CD4-positive, CD25-positive, alpha-beta regulatory T cell (primary cell): ENCODE measurements at regions not wholly inside any gene's neighbourhood (a gene's known extent, or its start where the extent isn't known, plus 50 kb on each side); places are given as distances from the start of the nearest gene placed in this dataset.

Experiments
- ATAC-seq, 2 donors: fragments of 150-1000 bp; cut with Tn5 transposase; one replicate each; pipeline ENCODE4 v1.10.0; 2021; ENCODE audit warnings: low read depth in 2 of 2, moderate number of reproducible peaks in 2 of 2, moderate library complexity in 1 of 2
- DNase-seq, 3 donors: peaks; one replicate each; pipeline versions ENCODE4 v3.0.0 to v3.0.0-alpha.2; 2012 to 2022; ENCODE audit warnings: mixed read lengths in 1 of 3
- H3K27ac ChIP-seq: one replicate; pipeline ENCODE4 v1.7.0; 2013; ENCODE audit warnings: mild to moderate bottlenecking, low read length; ENCODE audit not compliant: insufficient read depth, poor library complexity, severe bottlenecking
- H3K27me3 ChIP-seq: one replicate; pipeline ENCODE4 v1.7.0; 2013; ENCODE audit warnings: low read length; ENCODE audit not compliant: control insufficient read depth, insufficient read depth
- H3K36me3 ChIP-seq: one replicate; pipeline ENCODE4 v1.7.0; 2013; ENCODE audit warnings: mild to moderate bottlenecking, low read length, moderate library complexity; ENCODE audit not compliant: control insufficient read depth, insufficient read depth
- H3K4me1 ChIP-seq: 2 replicates; pipeline ENCODE4 v1.7.0; 2013; ENCODE audit warnings: mild to moderate bottlenecking, low read length; ENCODE audit not compliant: insufficient read depth, control insufficient read depth, poor library complexity, severe bottlenecking
- H3K4me3 ChIP-seq: one replicate; pipeline ENCODE4 v1.7.0; 2013; ENCODE audit warnings: low read depth, mild to moderate bottlenecking, low read length, moderate library complexity
- H3K9me3 ChIP-seq, 2 experiments: 1 replicate in 1 of 2; 2 replicates in 1 of 2; pipeline ENCODE4 v1.7.0; 2013; ENCODE audit warnings: low read length in 2 of 2, mild to moderate bottlenecking in 1 of 2, moderate library complexity in 1 of 2; ENCODE audit not compliant: control insufficient read depth in 2 of 2
- H3K27ac Mint-ChIP-seq, 3 donors: one replicate each; pipeline ENCODE4 v1.8.0; 2020 to 2022; ENCODE audit warnings: mild to moderate bottlenecking in 3 of 3, mixed read lengths in 3 of 3, moderate library complexity in 2 of 3
- H3K27me3 Mint-ChIP-seq: one replicate; pipeline ENCODE4 v1.8.0; 2022; ENCODE audit warnings: mild to moderate bottlenecking, mixed read lengths
- H3K36me3 Mint-ChIP-seq: one replicate; pipeline ENCODE4 v1.8.0; 2020; ENCODE audit warnings: mixed read lengths
- H3K4me1 Mint-ChIP-seq, 4 donors: one replicate each; pipeline ENCODE4 v1.8.0; 2020 to 2022; ENCODE audit warnings: mixed read lengths in 4 of 4, mild to moderate bottlenecking in 1 of 4
- H3K4me3 Mint-ChIP-seq, 4 donors: one replicate each; pipeline ENCODE4 v1.8.0; 2020 to 2022; ENCODE audit warnings: mild to moderate bottlenecking in 4 of 4, mixed read lengths in 4 of 4, moderate library complexity in 3 of 4
- H3K9me3 Mint-ChIP-seq, 7 donors: one replicate each; pipeline ENCODE4 v1.8.0; 2020 to 2022; ENCODE audit warnings: mixed read lengths in 7 of 7, mild to moderate bottlenecking in 3 of 7, moderate library complexity in 2 of 7

DNA sequence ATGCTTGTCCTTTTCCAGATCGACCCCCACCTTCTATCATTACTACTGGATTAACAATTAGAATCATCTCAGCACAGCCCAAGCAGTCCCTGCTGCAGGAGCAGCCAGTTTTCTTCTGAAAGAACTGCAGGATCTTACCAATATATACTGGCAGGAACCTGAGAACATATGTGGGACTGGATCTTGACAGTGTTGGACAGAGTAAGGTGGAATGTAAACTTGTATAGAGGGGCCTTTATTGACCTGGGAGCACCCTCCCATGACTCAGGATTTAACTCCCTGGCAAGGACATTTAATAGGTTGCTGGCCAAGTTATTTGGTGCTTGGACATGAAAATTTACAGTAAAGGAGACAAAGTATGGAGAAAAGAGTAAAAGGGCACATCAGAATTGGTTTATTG is 66.2 kb upstream of the TMX1 start:
- Mint-ChIP-seq H3K27me3 (no peaks in the 10 kb centered on the region), H3K9me3 (peaks cover 0 to 3% (median 0%) of the 10 kb centered on the region in 7 donors), H3K27ac (no peak overlapping the region), H3K4me3 (no peak overlapping the region), H3K36me3 (no peaks in the 10 kb centered on the region), H3K4me1 (no peaks in the 10 kb centered on the region)
- no peaks in the 10 kb centered on the region for H3K27me3 ChIP-seq
- no peak overlapping the region for H3K27ac ChIP-seq
- H3K36me3 ChIP-seq = no peaks in the 10 kb centered on the region
- no peaks in the 10 kb centered on the region for H3K9me3 ChIP-seq
- no peak overlapping the region for H3K4me3 ChIP-seq
- ATAC-seq = no peak
- H3K4me1 ChIP-seq = no peaks in the 10 kb centered on the region
- no peak for DNase-seq

DNA sequence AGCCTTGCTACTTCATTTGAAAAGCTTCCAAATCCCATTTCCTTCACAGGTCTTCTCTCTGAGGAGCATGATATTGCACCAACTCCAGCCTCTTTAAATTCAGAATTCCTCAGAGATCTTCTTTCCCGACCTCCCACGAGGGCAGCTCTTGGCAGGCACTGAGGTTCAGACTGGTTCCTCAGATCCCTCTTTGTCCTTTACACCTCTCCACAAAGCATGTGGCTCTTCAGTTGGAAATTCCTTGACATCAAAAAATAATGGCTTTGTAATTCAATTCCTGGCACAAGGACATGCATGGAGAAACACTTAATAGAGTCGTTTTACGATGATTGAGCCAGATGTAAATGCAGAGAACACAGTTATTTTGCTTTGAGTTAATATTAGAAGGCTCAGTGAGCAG is 63.2 kb upstream of the TMX1 start:
- no peak overlapping the region for H3K27ac ChIP-seq
- H3K9me3 ChIP-seq = no peaks in the 10 kb centered on the region
- no peaks in the 10 kb centered on the region for H3K4me1 ChIP-seq
- Mint-ChIP-seq H3K27me3 (peaks cover 4% of the 10 kb centered on the region), H3K36me3 (no peaks in the 10 kb centered on the region), H3K4me1 (no peaks in the 10 kb centered on the region), H3K27ac (no peak overlapping the region), H3K9me3 (peaks cover 0 to 3% (median 0%) of the 10 kb centered on the region in 7 donors), H3K4me3 (no peak overlapping the region)
- ATAC-seq (no peak), DNase-seq (no peak)
- H3K27me3 ChIP-seq = peaks cover 2% of the 10 kb centered on the region
- H3K4me3 ChIP-seq = no peak overlapping the region
- no peaks in the 10 kb centered on the region for H3K36me3 ChIP-seq

DNA sequence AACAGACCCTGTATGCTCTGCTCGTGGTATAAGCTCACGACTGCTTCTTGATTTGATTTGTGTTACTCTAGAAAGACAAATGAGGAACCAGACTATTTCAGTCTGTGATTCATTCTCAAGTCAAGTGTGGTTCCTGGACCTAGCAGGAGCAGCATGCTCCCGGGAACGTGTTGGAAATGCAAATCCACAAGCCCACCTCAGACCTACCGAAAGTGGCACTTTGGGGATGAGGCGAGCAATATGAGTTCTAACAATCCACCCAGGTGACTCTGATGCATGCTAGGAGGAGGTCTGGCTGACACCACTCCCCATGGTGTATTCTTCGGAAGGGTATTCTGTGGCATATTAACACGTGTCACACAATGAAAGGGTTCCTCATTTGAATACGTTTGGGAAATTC is 59.5 kb upstream of the TMX1 start:
- no peak overlapping the region for H3K4me3 ChIP-seq
- no peaks in the 10 kb centered on the region for H3K36me3 ChIP-seq
- no peaks in the 10 kb centered on the region for H3K4me1 ChIP-seq
- H3K27ac Mint-ChIP-seq = no peak overlapping the region
- H3K27me3 Mint-ChIP-seq = peaks cover 11% of the 10 kb centered on the region
- ATAC-seq (no peak), DNase-seq (no peak)
- H3K27ac ChIP-seq = no peak overlapping the region
- H3K9me3 ChIP-seq = no peaks in the 10 kb centered on the region
- peaks cover 4% of the 10 kb centered on the region for H3K36me3 Mint-ChIP-seq
- H3K9me3 Mint-ChIP-seq = peaks cover 0 to 3% (median 0%) of the 10 kb centered on the region in 7 donors
- H3K4me1 Mint-ChIP-seq = no peaks in the 10 kb centered on the region
- peaks cover 2% of the 10 kb centered on the region for H3K27me3 ChIP-seq
- H3K4me3 Mint-ChIP-seq = no peak overlapping the region

DNA sequence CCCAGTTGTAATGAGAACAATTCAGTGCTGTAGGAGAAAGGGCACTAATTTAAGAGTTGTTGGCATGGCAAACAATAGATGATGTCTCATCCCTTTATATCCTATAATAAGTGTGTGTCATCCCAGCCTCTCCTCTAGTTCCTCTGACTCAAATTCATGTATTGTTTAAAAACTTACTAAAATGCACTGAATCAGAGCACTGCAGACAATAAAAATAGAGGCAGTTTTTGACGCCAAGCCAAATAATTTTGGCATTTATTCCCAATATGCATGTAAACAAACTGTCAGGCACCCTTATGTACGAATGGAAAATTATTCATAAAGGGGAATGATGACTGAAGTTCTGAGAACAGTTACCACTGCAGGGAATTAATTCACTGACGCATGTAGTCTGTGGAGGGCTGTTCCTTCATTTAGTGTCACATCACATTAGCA is 57.9 kb upstream of the TMX1 start:
- H3K4me3 ChIP-seq = no peak overlapping the region
- Mint-ChIP-seq H3K27me3 (peaks cover 11% of the 10 kb centered on the region), H3K27ac (no peak overlapping the region), H3K36me3 (peaks cover 4% of the 10 kb centered on the region), H3K9me3 (no peaks in the 10 kb centered on the region), H3K4me1 (no peaks in the 10 kb centered on the region), H3K4me3 (no peak overlapping the region)
- peaks cover 2% of the 10 kb centered on the region for H3K27me3 ChIP-seq
- DNase-seq (no peak), ATAC-seq (no peak)
- H3K4me1 ChIP-seq = no peaks in the 10 kb centered on the region
- H3K36me3 ChIP-seq = no peaks in the 10 kb centered on the region
- H3K9me3 ChIP-seq = no peaks in the 10 kb centered on the region
- H3K27ac ChIP-seq = no peak overlapping the region

DNA sequence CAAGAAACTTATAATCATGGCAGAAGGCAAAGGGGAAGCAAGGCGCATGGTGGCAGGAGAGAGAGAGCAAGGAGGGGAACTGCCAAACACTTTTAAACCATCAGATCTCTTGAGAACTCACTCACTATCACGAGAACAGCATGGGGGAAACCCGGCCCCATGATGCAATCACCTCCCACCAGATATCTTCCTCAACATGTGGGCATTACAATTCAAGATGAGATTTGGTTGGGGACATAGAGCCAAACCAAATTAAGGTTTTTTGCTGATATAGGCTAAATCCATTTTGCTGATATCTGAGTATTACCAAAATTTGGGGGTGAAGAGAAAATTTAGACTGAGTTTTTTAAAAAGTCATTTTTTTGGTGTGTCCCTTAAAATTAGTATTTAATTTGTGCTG is 54.9 kb upstream of the TMX1 start:
- ATAC-seq = no peak
- no peaks in the 10 kb centered on the region for H3K4me1 Mint-ChIP-seq

DNA sequence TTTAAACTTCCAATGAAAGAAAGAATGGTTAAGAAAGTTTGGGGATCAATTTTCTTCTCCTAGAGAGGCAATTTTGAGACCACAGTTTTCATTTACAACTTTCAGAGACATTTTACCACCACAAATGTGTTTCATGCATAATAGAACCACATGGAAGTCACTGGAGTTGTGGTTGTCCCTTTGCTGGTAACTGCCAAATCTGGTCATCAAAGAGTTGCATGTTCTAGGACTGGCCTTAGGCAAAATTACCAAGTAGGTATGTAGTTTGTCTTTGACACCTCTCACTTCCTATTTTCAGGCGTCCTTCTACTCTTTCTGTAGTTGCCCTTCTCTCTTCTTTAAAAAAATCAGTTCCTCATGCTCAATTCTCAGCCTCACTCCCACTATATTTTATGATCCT is 54.3 kb upstream of the TMX1 start:
- ATAC-seq = no peak
- H3K4me3 Mint-ChIP-seq = no peak overlapping the region
- no peak overlapping the region for H3K27ac Mint-ChIP-seq

More for the DNA sequence above, 54.9 kb upstream of the TMX1 start:
- H3K36me3 ChIP-seq = no peaks in the 10 kb centered on the region
- no peak overlapping the region for H3K27ac ChIP-seq
- Mint-ChIP-seq H3K4me3 (no peak overlapping the region), H3K27me3 (peaks cover 7% of the 10 kb centered on the region), H3K9me3 (no peaks in the 10 kb centered on the region), H3K27ac (no peak overlapping the region), H3K36me3 (peaks cover 4% of the 10 kb centered on the region)
- H3K4me1 ChIP-seq = no peaks in the 10 kb centered on the region
- no peak overlapping the region for H3K4me3 ChIP-seq
- H3K9me3 ChIP-seq = no peaks in the 10 kb centered on the region
- peaks cover 2% of the 10 kb centered on the region for H3K27me3 ChIP-seq
- DNase-seq = no peak

DNA sequence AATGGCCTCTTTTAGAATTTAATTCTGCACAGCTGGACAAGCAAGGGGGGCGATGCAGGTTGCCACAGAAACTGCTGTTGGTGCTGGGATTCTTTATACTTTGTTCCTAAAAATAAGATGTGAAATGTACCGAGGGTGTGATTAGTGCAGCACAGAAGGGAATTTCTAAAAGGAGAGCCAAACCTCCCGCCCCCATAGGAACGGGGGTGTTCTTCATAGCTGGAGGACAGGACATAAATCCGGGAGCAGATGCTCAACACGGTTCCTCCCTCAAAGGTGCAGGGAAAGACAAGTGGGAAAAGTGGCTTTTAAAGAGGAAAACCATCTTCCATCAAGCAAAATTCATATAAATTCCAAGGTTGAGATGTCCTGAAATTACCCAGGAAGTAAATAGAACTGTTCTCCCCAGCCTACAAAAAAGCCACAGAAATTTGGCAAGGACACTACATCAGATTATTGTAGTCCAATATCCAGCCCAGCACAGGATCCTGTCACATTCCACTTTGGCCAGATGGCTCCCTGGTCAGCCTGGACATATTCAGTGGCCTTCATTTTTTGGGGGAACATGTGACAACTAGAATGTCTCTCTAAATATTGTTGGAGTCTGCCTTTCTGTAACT is 51.4 kb upstream of the TMX1 start:
- H3K9me3 Mint-ChIP-seq = no peaks in the 10 kb centered on the region
- peaks cover 6% of the 10 kb centered on the region for H3K27me3 Mint-ChIP-seq
- no peak overlapping the region for H3K4me3 Mint-ChIP-seq
- H3K27ac ChIP-seq = no peak overlapping the region
- peaks cover 0 to 4% (median 0%) of the 10 kb centered on the region in 4 donors for H3K4me1 Mint-ChIP-seq
- no peaks in the 10 kb centered on the region for H3K4me1 ChIP-seq
- no peak overlapping the region for H3K4me3 ChIP-seq
- H3K36me3 Mint-ChIP-seq = peaks cover 4% of the 10 kb centered on the region
- DNase-seq (no peak), ATAC-seq (no peak)
- H3K27ac Mint-ChIP-seq = no peak overlapping the region
- H3K36me3 ChIP-seq = no peaks in the 10 kb centered on the region
- no peaks in the 10 kb centered on the region for H3K9me3 ChIP-seq
- no peaks in the 10 kb centered on the region for H3K27me3 ChIP-seq

More for the DNA sequence above, 54.3 kb upstream of the TMX1 start:
- H3K36me3 Mint-ChIP-seq = peaks cover 4% of the 10 kb centered on the region
- Histone ChIP-seq H3K27ac (no peak overlapping the region), H3K36me3 (no peaks in the 10 kb centered on the region), H3K4me1 (no peaks in the 10 kb centered on the region), H3K4me3 (no peak overlapping the region), H3K9me3 (no peaks in the 10 kb centered on the region), H3K27me3 (peaks cover 2% of the 10 kb centered on the region)
- peaks cover 7% of the 10 kb centered on the region for H3K27me3 Mint-ChIP-seq
- no peaks in the 10 kb centered on the region for H3K4me1 Mint-ChIP-seq
- DNase-seq = no peak
- no peaks in the 10 kb centered on the region for H3K9me3 Mint-ChIP-seq

DNA sequence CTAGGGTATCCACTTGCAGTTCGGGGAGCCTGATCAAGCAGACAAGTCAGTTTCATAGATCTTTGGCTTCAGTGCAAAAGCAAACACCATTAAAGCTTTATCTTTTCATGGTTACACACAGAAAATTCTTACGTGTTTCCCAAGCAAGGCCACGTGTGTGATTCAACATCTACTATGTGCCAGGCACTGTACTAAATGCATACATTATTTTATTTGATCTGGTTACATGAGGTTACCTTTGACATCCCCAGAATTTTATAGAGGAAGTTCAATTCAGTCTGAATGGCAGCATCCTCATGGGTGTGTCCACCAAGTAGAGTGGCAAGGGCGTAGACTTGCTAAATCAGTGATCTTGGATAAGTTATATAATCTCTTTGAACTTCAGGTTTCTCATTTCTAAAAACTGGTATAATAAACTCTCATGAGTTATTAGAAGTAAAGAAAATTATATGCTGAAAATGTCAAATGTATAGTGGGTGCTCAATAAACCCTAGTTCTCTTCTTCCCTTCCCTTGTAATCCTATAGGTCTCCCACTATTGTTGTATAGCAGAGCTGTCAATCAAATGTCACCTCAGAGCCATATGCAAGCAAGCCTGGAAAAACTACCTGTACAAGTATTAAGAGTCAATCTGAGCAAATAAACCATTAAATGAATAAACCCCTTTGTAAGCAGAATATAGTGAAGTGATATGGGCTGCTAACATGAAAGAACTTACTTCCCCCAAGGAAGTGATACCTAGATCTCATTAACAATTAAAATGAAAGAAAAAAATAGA is 50.3 kb upstream of the TMX1 start:
- Histone ChIP-seq H3K27me3 (no peaks in the 10 kb centered on the region), H3K9me3 (no peaks in the 10 kb centered on the region), H3K4me3 (no peak overlapping the region), H3K36me3 (no peaks in the 10 kb centered on the region), H3K27ac (no peak overlapping the region), H3K4me1 (no peaks in the 10 kb centered on the region)
- peaks cover 4% of the 10 kb centered on the region for H3K36me3 Mint-ChIP-seq
- H3K27me3 Mint-ChIP-seq = peaks cover 4% of the 10 kb centered on the region
- no peak overlapping the region for H3K27ac Mint-ChIP-seq
- peaks cover 0 to 4% (median 0%) of the 10 kb centered on the region in 4 donors for H3K4me1 Mint-ChIP-seq
- no peaks in the 10 kb centered on the region for H3K9me3 Mint-ChIP-seq
- no peak overlapping the region for H3K4me3 Mint-ChIP-seq
- DNase-seq (no peak), ATAC-seq (no peak)
